H4 (cell line): ENCODE measurements at regions not wholly inside any gene's neighbourhood (a gene's known extent, or its start where the extent isn't known, plus 50 kb on each side); places are given as distances from the start of the nearest gene placed in this dataset.

Source experiments
- DNase-seq: peaks from one replicate; pipeline ENCODE4 v3.0.0-alpha.2; 2015; ENCODE audit warnings: low spot score

- no peak for DNase-seq
Observed at GRCh38 chr2:147366279-147366678, 478.6 kb upstream of the ACVR2A start.

- no peak for DNase-seq
Observed at GRCh38 chr2:147365622-147366021, 479.2 kb upstream of the ACVR2A start.

GRCh38 chr2:147364597-147364996, 480.2 kb upstream of the ACVR2A start:
- peak; percentile 29 for DNase-seq

- DNase-seq: no peak
Observed at GRCh38 chr2:147363181-147363580, 481.6 kb upstream of the ACVR2A start.

- no peak for DNase-seq
Observed at GRCh38 chr2:147358375-147358774, 486.5 kb upstream of the ACVR2A start.

- no peak for DNase-seq
Observed at GRCh38 chr2:147356157-147356556, 488.7 kb upstream of the ACVR2A start.

- no peak for DNase-seq
Observed at GRCh38 chr2:147355706-147356105, 489.1 kb upstream of the ACVR2A start.

GRCh38 chr2:147353072-147353381, 491.8 kb upstream of the ACVR2A start:
- DNase-seq: no peak

- DNase-seq: no peak
Observed at GRCh38 chr2:147352264-147353071, 492.4 kb upstream of the ACVR2A start.

GRCh38 chr2:147351784-147352183, 493.0 kb upstream of the ACVR2A start:
- DNase-seq: no peak

- DNase-seq: no peak
Observed at GRCh38 chr2:147348931-147349555, 495.8 kb upstream of the ACVR2A start.

- no peak for DNase-seq
Observed at GRCh38 chr2:147346142-147346541, 498.7 kb upstream of the ACVR2A start.

- no peak for DNase-seq
Observed at GRCh38 chr2:147345246-147345645, 499.6 kb upstream of the ACVR2A start.

GRCh38 chr2:147342329-147342728, 502.5 kb upstream of the ACVR2A start:
- DNase-seq: no peak

GRCh38 chr2:147331790-147332419, 512.9 kb upstream of the ACVR2A start:
- peak; percentile 33 for DNase-seq

GRCh38 chr2:147330925-147331324, 513.9 kb upstream of the ACVR2A start:
- DNase-seq: no peak

GRCh38 chr2:147327613-147328012, 517.2 kb upstream of the ACVR2A start:
- DNase-seq: no peak

- DNase-seq: no peak
Observed at GRCh38 chr2:147325990-147326389, 518.8 kb upstream of the ACVR2A start.

- DNase-seq: no peak
Observed at GRCh38 chr2:147320146-147320545, 524.7 kb upstream of the ACVR2A start.

GRCh38 chr2:147311058-147311430, 533.8 kb upstream of the ACVR2A start:
- DNase-seq: no peak

- no peak for DNase-seq
Observed at GRCh38 chr2:147310335-147311057, 534.3 kb upstream of the ACVR2A start.

GRCh38 chr2:147297820-147298219, 547.0 kb upstream of the ACVR2A start:
- no peak for DNase-seq
